NT2/D1 (cell line): ENCODE measurements at regions not wholly inside any gene's neighbourhood (a gene's known extent, or its start where the extent isn't known, plus 50 kb on each side); places are given as distances from the start of the nearest gene placed in this dataset.

Source experiments
- SUZ12 ChIP-seq: IDR thresholded peaks from 2 replicates; pipeline ENCODE4 v1.6.1; 2011; ENCODE audit not compliant: insufficient read length, insufficient read depth; ENCODE audit errors: extremely low read depth
- YY1 ChIP-seq: IDR thresholded peaks from 2 replicates; pipeline ENCODE4 v1.6.1; 2011; ENCODE audit not compliant: insufficient read length, insufficient read depth
- ZNF274 ChIP-seq: IDR thresholded peaks from 2 replicates; pipeline ENCODE4 v1.6.1; 2011; ENCODE audit warnings: mild to moderate bottlenecking, low read depth, low read length

DNA sequence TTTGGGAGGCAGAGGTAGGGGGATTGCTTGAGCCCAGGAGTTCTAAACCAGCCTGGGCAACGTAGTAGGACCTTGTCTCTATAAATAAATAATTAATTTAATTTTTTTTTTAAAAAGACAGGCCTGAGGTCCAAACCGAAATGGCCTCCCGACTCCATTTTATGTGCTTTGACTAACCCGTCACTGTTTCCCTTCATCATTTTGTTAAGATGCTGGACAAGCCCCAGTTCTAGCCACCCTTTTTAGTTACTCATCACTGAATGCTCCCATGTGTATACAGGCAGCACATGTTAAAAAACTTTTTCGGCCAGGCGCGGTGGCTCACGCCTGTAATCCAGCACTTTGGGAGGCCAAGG is 83.6 kb upstream of the RESF1 start:
- TF ChIP-seq YY1 (no peak), ZNF274 (no peak), SUZ12 (no peak)
